Omental fat pad (tissue), 3 donors: ENCODE measurements at regions not wholly inside any gene's neighbourhood (a gene's known extent, or its start where the extent isn't known, plus 50 kb on each side); places are given as distances from the start of the nearest gene placed in this dataset.

Experiments
- ATAC-seq: fragments of 150-250 bp; one replicate; pipeline ENCODE4 v1.9.1; 2016; ENCODE audit warnings: mild to moderate bottlenecking, moderate library complexity; ENCODE audit not compliant: low FRiP score
- DNase-seq: peaks from one replicate; pipeline ENCODE4 v3.0.0-alpha.2; 2019; ENCODE audit warnings: low spot score
- TF ChIP-seq, protein P1 (sequence below), 3 donors: fragments of 450-650 bp; IDR thresholded peaks; one replicate each; pipeline ENCODE4 v1.5.1; 2016 to 2017; ENCODE audit warnings: antibody characterized with exemption in 3 of 3, mild to moderate bottlenecking in 3 of 3, moderate library complexity in 2 of 3

DNA sequence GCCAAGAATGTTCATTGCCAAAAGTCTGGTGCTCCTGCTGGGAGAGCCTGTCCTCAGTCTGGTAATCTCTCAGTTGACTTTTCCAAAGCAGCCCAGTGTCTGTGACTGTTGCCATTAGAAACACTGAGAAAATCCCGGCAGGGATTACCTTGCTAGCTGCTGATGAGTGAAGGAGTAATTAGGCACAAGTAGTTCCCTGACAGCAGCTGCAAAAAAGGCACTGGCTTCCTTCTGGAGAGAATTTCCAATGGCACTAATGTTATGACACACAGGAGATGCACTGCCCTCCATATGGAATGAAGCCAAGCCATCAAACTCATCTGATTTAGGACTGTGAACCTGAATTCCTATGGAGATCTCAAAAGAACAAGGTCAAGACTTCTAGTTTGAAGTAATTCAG is 1321.2 kb upstream of the SEL1L start:
- TF ChIP-seq, protein P1, sequence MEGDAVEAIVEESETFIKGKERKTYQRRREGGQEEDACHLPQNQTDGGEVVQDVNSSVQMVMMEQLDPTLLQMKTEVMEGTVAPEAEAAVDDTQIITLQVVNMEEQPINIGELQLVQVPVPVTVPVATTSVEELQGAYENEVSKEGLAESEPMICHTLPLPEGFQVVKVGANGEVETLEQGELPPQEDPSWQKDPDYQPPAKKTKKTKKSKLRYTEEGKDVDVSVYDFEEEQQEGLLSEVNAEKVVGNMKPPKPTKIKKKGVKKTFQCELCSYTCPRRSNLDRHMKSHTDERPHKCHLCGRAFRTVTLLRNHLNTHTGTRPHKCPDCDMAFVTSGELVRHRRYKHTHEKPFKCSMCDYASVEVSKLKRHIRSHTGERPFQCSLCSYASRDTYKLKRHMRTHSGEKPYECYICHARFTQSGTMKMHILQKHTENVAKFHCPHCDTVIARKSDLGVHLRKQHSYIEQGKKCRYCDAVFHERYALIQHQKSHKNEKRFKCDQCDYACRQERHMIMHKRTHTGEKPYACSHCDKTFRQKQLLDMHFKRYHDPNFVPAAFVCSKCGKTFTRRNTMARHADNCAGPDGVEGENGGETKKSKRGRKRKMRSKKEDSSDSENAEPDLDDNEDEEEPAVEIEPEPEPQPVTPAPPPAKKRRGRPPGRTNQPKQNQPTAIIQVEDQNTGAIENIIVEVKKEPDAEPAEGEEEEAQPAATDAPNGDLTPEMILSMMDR (IDR thresholded peaks at IDR 0.05) = no peak
- ATAC-seq (no peak), DNase-seq (no peak)

DNA sequence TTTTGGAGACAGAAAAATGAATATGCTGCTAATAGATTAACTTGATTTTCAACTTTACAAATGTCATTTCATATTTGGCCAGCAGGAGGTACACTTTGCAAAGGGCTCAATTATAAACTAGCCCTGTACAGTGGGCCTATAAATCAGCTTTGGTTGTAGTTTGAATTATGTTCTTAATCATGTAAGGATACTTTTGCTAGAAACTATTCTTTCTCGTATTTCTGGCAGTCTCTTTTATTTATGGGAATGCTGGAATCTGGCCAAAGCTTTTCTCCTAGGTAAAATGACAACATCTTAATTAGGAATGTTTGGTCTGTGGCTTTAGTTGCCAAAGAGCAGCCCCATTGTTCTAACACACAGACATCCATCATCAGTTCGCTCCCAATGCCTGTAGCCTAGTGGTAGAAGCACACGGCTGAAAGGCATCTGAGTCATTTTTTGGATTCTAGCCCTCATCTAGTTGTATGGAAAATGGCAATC is 1322.3 kb upstream of the SEL1L start:
- ATAC-seq = peak; percentile 37
- TF ChIP-seq, protein P1 (IDR thresholded peaks at IDR 0.05) = no peak
- no peak for DNase-seq

DNA sequence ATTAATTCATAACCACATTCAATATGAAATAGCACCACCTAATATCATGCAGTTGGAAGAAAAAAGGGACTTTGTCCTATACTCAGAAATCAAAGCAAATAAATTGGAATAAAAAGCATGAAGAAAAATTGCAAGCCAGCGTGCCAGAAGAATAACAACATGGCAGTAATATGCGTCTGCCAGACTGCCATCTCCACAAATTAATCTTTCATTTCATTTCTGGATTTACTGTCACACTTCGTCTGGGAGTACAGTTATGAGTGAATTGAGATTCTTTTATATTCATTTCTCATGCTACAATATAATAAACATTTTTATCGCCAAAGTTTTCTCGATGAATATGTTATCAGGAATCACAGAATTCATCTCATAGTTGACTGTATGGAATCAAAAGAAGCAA is 1327.7 kb upstream of the SEL1L start:
- ATAC-seq (no peak), DNase-seq (no peak)
- TF ChIP-seq, protein P1 (IDR thresholded peaks at IDR 0.05) = no peak

DNA sequence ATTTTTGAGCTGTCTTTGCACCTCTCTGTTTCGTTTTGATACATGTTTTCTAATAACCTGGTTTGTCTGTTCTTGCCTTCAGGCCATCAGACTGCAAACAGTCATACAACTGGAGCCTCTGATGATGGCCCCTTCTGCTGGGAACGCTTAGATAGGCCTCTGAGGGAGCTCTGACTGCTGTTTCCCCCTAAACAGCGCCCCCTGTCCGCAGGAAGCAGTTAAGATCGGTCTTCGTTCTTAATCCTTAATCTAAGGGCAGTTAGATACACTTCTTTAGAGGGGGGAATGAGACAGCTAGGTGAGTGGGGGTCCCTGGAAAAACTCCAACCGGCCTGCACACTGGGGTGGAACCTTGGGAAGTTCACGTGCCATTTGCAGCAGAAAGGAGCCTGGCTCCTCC is 1338.8 kb upstream of the SEL1L start:
- DNase-seq (no peak), ATAC-seq (no peak)
- TF ChIP-seq, protein P1 (IDR thresholded peaks at IDR 0.05) = no peak

DNA sequence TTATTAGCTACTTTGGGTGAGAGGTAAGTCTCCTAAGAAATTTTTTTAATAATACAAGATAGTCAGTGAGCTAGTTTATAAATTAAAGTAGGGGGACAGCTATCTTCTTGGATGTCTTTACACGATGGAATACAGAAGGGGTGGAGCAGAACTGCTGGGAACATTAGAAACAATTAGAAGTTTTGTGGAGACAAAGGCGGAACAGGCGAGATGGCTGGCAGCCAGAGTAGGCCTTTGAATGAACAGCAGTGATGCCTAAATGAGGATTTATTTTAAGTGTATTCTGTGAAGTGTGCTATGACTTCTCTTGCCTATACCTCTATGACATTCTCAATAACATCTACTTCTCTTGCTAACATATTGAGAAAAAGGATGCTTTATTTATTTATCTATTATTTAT is 1345.3 kb upstream of the SEL1L start:
- TF ChIP-seq, protein P1 (IDR thresholded peaks at IDR 0.05) = no peak
- ATAC-seq = no peak
- DNase-seq = no peak

DNA sequence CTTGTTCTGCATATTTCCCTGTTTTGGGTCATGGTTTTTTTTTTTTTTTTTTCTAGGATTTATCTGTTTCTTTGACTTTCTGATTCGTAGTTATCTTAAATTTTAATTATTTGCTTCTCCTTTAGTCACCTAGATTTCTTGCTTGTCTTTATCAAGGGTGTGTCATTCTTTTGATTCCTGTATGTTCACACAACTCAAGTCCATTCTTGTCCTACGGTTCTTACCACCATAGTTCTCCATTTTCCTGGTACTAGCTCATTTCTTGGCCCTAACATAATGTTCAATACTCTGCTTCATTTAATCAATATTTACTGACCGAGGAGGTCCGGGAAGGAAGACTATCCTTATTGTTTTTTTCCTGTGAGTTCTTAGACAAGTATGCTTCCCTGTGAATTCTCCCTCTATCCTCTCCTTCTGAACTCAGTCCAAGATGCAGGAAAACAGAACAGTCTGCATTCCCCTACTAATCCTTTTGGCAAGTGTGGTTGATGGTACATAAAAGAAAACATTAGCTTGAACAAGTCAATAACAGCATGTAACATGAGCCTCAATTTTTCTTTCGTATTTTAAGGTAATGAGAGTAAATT is 1346.4 kb upstream of the SEL1L start:
- no peak for DNase-seq
- TF ChIP-seq, protein P1 (IDR thresholded peaks at IDR 0.05) = no peak
- no peak for ATAC-seq

DNA sequence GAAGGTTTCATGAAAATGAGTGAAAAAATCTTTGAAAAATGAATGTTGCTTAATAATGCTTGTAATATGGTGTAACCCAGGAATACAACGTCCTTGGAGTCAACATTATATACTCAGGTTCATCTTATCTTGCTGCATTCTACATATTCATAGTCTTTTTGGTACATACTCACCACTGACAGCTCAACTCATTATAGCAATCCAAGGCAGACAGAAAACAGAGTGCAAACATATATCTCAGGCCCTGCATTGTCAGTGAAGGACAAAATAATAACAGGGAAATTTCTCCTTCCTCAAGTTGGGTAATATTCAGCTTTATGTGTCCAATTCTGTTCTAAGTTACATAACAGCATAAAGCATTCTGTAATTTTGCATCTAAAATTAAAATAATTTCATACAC is 1353.0 kb upstream of the SEL1L start:
- no peak for ATAC-seq
- TF ChIP-seq, protein P1 (IDR thresholded peaks at IDR 0.05) = no peak
- no peak for DNase-seq
